Duodenal mucosa (tissue), 2 donors: ENCODE measurements at regions not wholly inside any gene's neighbourhood (a gene's known extent, or its start where the extent isn't known, plus 50 kb on each side); places are given as distances from the start of the nearest gene placed in this dataset.

Source experiments
- H3K27ac ChIP-seq: one replicate; pipeline ENCODE4 v1.7.0; 2013; ENCODE audit warnings: low read depth, low read length
- H3K27me3 ChIP-seq, 2 donors: one replicate each; pipeline ENCODE4 v1.7.0; 2013; ENCODE audit warnings: low read length in 2 of 2, control low read depth in 1 of 2; ENCODE audit not compliant: insufficient read depth in 2 of 2, control insufficient read depth in 1 of 2
- H3K36me3 ChIP-seq, 2 donors: one replicate each; pipeline ENCODE4 v1.7.0; 2013; ENCODE audit warnings: low read length in 2 of 2, control low read depth in 1 of 2; ENCODE audit not compliant: insufficient read depth in 2 of 2, control insufficient read depth in 1 of 2
- H3K4me1 ChIP-seq, 2 donors: one replicate each; pipeline ENCODE4 v1.7.0; 2013; ENCODE audit warnings: low read length in 2 of 2, control low read depth in 1 of 2; ENCODE audit not compliant: insufficient read depth in 2 of 2, control insufficient read depth in 1 of 2
- H3K4me3 ChIP-seq, 2 donors: one replicate each; pipeline ENCODE4 v1.7.0; 2013; ENCODE audit warnings: low read length in 2 of 2, low read depth in 1 of 2
- H3K9ac ChIP-seq, 2 donors: one replicate each; pipeline ENCODE4 v1.7.0; 2013; ENCODE audit warnings: low read length in 2 of 2, low read depth in 1 of 2
- H3K9me3 ChIP-seq, 2 donors: one replicate each; pipeline ENCODE4 v1.7.0; 2013; ENCODE audit warnings: low read length in 2 of 2, control low read depth in 1 of 2; ENCODE audit not compliant: control insufficient read depth in 1 of 2

- Histone ChIP-seq H3K9ac (no peak overlapping the region), H3K4me3 (no peak overlapping the region), H3K4me1 (no peaks in the 10 kb centered on the region), H3K36me3 (no peaks in the 10 kb centered on the region), H3K9me3 (no peaks in the 10 kb centered on the region), H3K27ac (no peak overlapping the region), H3K27me3 (no peaks in the 10 kb centered on the region)
Observed at GRCh38 chr6:141153563-141153962, 979.2 kb upstream of the GJE1 start.

GRCh38 chr6:141152951-141153350, 979.8 kb upstream of the GJE1 start:
- Histone ChIP-seq H3K4me3 (no peak overlapping the region), H3K4me1 (no peaks in the 10 kb centered on the region), H3K36me3 (no peaks in the 10 kb centered on the region)

GRCh38 chr6:141151710-141152417, 980.9 kb upstream of the GJE1 start:
- Histone ChIP-seq H3K9me3 (no peaks in the 10 kb centered on the region), H3K27ac (no peak overlapping the region), H3K9ac (no peak overlapping the region)

More at GRCh38 chr6:141152951-141153350, 979.8 kb upstream of the GJE1 start:
- H3K27me3 ChIP-seq, result no peaks in the 10 kb centered on the region
- H3K27ac ChIP-seq, result no peak overlapping the region
- no peak overlapping the region for H3K9ac ChIP-seq
- H3K9me3 ChIP-seq, result no peaks in the 10 kb centered on the region

GRCh38 chr6:141141870-141142269, 990.9 kb upstream of the GJE1 start:
- no peaks in the 10 kb centered on the region for H3K27me3 ChIP-seq
- H3K4me1 ChIP-seq, result no peaks in the 10 kb centered on the region
- H3K9me3 ChIP-seq, result no peaks in the 10 kb centered on the region
- H3K4me3 ChIP-seq, result no peak overlapping the region
- no peak overlapping the region for H3K27ac ChIP-seq
- no peaks in the 10 kb centered on the region for H3K36me3 ChIP-seq
- no peak overlapping the region for H3K9ac ChIP-seq

More at GRCh38 chr6:141151710-141152417, 980.9 kb upstream of the GJE1 start:
- Histone ChIP-seq H3K36me3 (no peaks in the 10 kb centered on the region), H3K4me3 (no peak overlapping the region), H3K4me1 (no peaks in the 10 kb centered on the region), H3K27me3 (no peaks in the 10 kb centered on the region)

GRCh38 chr6:141140905-141141304, 991.8 kb upstream of the GJE1 start:
- H3K9me3 ChIP-seq, result no peaks in the 10 kb centered on the region
- H3K4me1 ChIP-seq, result no peaks in the 10 kb centered on the region

GRCh38 chr6:141139461-141139860, 993.3 kb upstream of the GJE1 start:
- Histone ChIP-seq H3K27me3 (no peaks in the 10 kb centered on the region), H3K4me3 (no peak overlapping the region), H3K27ac (no peak overlapping the region), H3K9me3 (no peaks in the 10 kb centered on the region), H3K36me3 (no peaks in the 10 kb centered on the region), H3K4me1 (no peaks in the 10 kb centered on the region), H3K9ac (no peak overlapping the region)

More at GRCh38 chr6:141140905-141141304, 991.8 kb upstream of the GJE1 start:
- Histone ChIP-seq H3K9ac (no peak overlapping the region), H3K36me3 (no peaks in the 10 kb centered on the region), H3K27ac (no peak overlapping the region), H3K27me3 (no peaks in the 10 kb centered on the region), H3K4me3 (no peak overlapping the region)

- H3K36me3 ChIP-seq, result no peaks in the 10 kb centered on the region
- H3K27ac ChIP-seq, result no peak overlapping the region
- no peak overlapping the region for H3K4me3 ChIP-seq
- H3K4me1 ChIP-seq, result no peaks in the 10 kb centered on the region
- H3K9ac ChIP-seq, result no peak overlapping the region
- H3K9me3 ChIP-seq, result no peaks in the 10 kb centered on the region
- H3K27me3 ChIP-seq, result no peaks in the 10 kb centered on the region
Observed at GRCh38 chr6:141134723-141135122, 998.0 kb upstream of the GJE1 start.

GRCh38 chr6:141133836-141134235, 998.9 kb upstream of the GJE1 start:
- H3K4me1 ChIP-seq, result no peaks in the 10 kb centered on the region
- H3K27me3 ChIP-seq, result no peaks in the 10 kb centered on the region
- no peak overlapping the region for H3K27ac ChIP-seq
- no peak overlapping the region for H3K9ac ChIP-seq
- no peaks in the 10 kb centered on the region for H3K36me3 ChIP-seq
- H3K4me3 ChIP-seq, result no peak overlapping the region
- no peaks in the 10 kb centered on the region for H3K9me3 ChIP-seq

GRCh38 chr6:141133346-141133745, 999.4 kb upstream of the GJE1 start:
- no peaks in the 10 kb centered on the region for H3K36me3 ChIP-seq
- H3K27me3 ChIP-seq, result no peaks in the 10 kb centered on the region
- H3K9me3 ChIP-seq, result no peaks in the 10 kb centered on the region
- no peak overlapping the region for H3K4me3 ChIP-seq
- H3K27ac ChIP-seq, result no peak overlapping the region
- no peak overlapping the region for H3K9ac ChIP-seq
- H3K4me1 ChIP-seq, result no peaks in the 10 kb centered on the region

GRCh38 chr6:141131616-141132015, 1001.1 kb upstream of the GJE1 start:
- no peaks in the 10 kb centered on the region for H3K27me3 ChIP-seq
- H3K4me1 ChIP-seq, result no peaks in the 10 kb centered on the region
- H3K27ac ChIP-seq, result no peak overlapping the region
- no peak overlapping the region for H3K4me3 ChIP-seq
- no peaks in the 10 kb centered on the region for H3K9me3 ChIP-seq
- H3K36me3 ChIP-seq, result no peaks in the 10 kb centered on the region
- no peak overlapping the region for H3K9ac ChIP-seq
